ENCODE measurements at regions not wholly inside any gene's neighbourhood (a gene's known extent, or its start where the extent isn't known, plus 50 kb on each side); places are given as distances from the start of the nearest gene placed in this dataset.

GRCh38 chr1:157289424-157290105 lies 151.4 kb upstream of the ETV3 start:
- TF ChIP-seq CTCF (IDR thresholded peaks at IDR 0.05 in 8 of 11, conservative IDR thresholded peaks at IDR 0.05 in 3 of 11) = no peak
- no peak for TF ChIP-seq POLR2AphosphoS5 (IDR thresholded peaks at IDR 0.05)

Measured in spleen (tissue), 7 donors.